ENCODE measurements at regions not wholly inside any gene's neighbourhood (a gene's known extent, or its start where the extent isn't known, plus 50 kb on each side); places are given as distances from the start of the nearest gene placed in this dataset.

- H3K27me3 ChIP-seq (replicated peaks in 1 of 4; ENCODE audit: control insufficient read depth in 3 of 4, extremely low read depth in 1 of 4, insufficient read depth in 3 of 4, low read length in 3 of 4): no peaks in the 10 kb centered on the region
- no peaks in the 10 kb centered on the region for H3K79me1 ChIP-seq (ENCODE audit: low read depth, low read length)
- no peak overlapping the region for H3K56ac ChIP-seq (replicated peaks; ENCODE audit: insufficient read length, low read depth, low read length)
- CTCF ChIA-PET (ENCODE audit: partially characterized antibody): interaction anchor here (1.3 kb wide), 1 partner anchor 10 kb away, joined by 4 read pairs; no protein-coding TSS in a partner anchor
- no peak for FAIRE-seq
- TF ChIP-seq EP300 (IDR thresholded peaks at IDR 0.05; ENCODE audit: borderline replicate concordance in 1 of 2, low read depth in 2 of 2, low read length in 2 of 2) (no peak), SIRT6 (IDR thresholded peaks at IDR 0.05; ENCODE audit: low read length) (no peak), ASH2L (IDR thresholded peaks at IDR 0.05; ENCODE audit: low read length) (no peak), CBX5 (IDR thresholded peaks at IDR 0.05; ENCODE audit: low read depth, low read length) (no peak), BCL11A (IDR thresholded peaks at IDR 0.05; ENCODE audit: low read depth in 2 of 2, low read length in 2 of 2) (no peak), POLR2A (IDR thresholded peaks at IDR 0.05; ENCODE audit: control extremely low read depth in 1 of 2, low read depth in 2 of 2, low read length in 2 of 2) (no peak)
- H3K27ac ChIP-seq (ENCODE audit: low read depth, low read length): no peak overlapping the region
- no peaks in the 10 kb centered on the region for H3K23me2 ChIP-seq (ENCODE audit: low read depth, low read length)
- 82% methylated on average over 4 of the region's 4 CpGs; no CpG with 5 or more reads in 1 of the 2 experiments for WGBS, 2 experiments (ENCODE audit: extremely low coverage in 1 of 2, insufficient coverage in 1 of 2, insufficient read length in 1 of 2, insufficient replicate concordance in 2 of 2, low coverage in 1 of 2, low lambda C conversion rate in 2 of 2, missing lambda C conversion rate in 1 of 2)
- no peaks in the 10 kb centered on the region for H3K36me3 ChIP-seq (ENCODE audit: control insufficient read depth in 2 of 4, insufficient read depth in 4 of 4, low read length in 3 of 4)
- no peak overlapping the region for H2BK15ac ChIP-seq (ENCODE audit: low read length)
- H2AFZ ChIP-seq (ENCODE audit: low read length): no peak overlapping the region
- H4K8ac ChIP-seq (ENCODE audit: extremely low read depth, insufficient read depth, low read length): no peak overlapping the region
- no peak overlapping the region for H4K5ac ChIP-seq (ENCODE audit: insufficient read length, low read depth, low read length)
- H3K4me3 ChIP-seq (ENCODE audit: extremely low read depth in 1 of 4, insufficient read depth in 2 of 4, low read depth in 3 of 4, low read length in 4 of 4): no peak overlapping the region
- H2BK5ac ChIP-seq (ENCODE audit: low read depth, low read length): no peak overlapping the region
- H3K14ac ChIP-seq (ENCODE audit: insufficient read length): no peak overlapping the region
- H2BK20ac ChIP-seq (ENCODE audit: low read length): no peak overlapping the region
- H2BK120ac ChIP-seq (replicated peaks; ENCODE audit: low read depth, low read length): no peak overlapping the region
- no peak overlapping the region for H3K9ac ChIP-seq (replicated peaks in 1 of 4; ENCODE audit: extremely low read depth in 1 of 4, low read depth in 3 of 4, low read length in 3 of 4)
- no peak overlapping the region for H4K91ac ChIP-seq (replicated peaks; ENCODE audit: insufficient read length, low read length)
- H3K4me2 ChIP-seq (ENCODE audit: insufficient read depth in 1 of 2, low read depth in 2 of 2, low read length in 2 of 2): no peak overlapping the region
- no peak overlapping the region for H2AK5ac ChIP-seq (ENCODE audit: low read depth, low read length)
- no peak overlapping the region for H3K18ac ChIP-seq (ENCODE audit: extremely low read depth, low read length)
- no peaks in the 10 kb centered on the region for H3K79me2 ChIP-seq (ENCODE audit: control insufficient read depth in 1 of 2, insufficient read depth in 2 of 2, low read length in 2 of 2)
- H3K9me3 ChIP-seq (ENCODE audit: insufficient read depth in 2 of 2, low read depth in 1 of 2, low read length in 1 of 2): peaks cover 0 to 2% of the 10 kb centered on the region in 2 experiments; a peak in 2 of 4 replicates
- no peak overlapping the region for H2BK12ac ChIP-seq (ENCODE audit: low read depth, low read length)
- H3K23ac ChIP-seq (ENCODE audit: insufficient read length): no peak overlapping the region
- H3K4ac ChIP-seq (replicated peaks; ENCODE audit: insufficient read length, low read depth, low read length): no peak overlapping the region
- POLR2A ChIA-PET (ENCODE audit: partially characterized antibody): no interaction called here
- no peaks in the 10 kb centered on the region for H3K4me1 ChIP-seq (replicated peaks in 1 of 4; ENCODE audit: control insufficient read depth in 3 of 4, insufficient read depth in 4 of 4, low read length in 3 of 4)
- no peak for DNase-seq (ENCODE audit: low read depth in 1 of 2, low spot score in 2 of 2)
- H4K20me1 ChIP-seq (replicated peaks in 1 of 2; ENCODE audit: control insufficient read depth in 1 of 2, insufficient read depth in 2 of 2, low read length in 2 of 2): no peaks in the 10 kb centered on the region
These were observed 176.2 kb downstream of the CYP26B1 start for GRCh38 chr2:71971493-71971892.
